VCaP (cell line): ENCODE measurements at regions not wholly inside any gene's neighbourhood (a gene's known extent, or its start where the extent isn't known, plus 50 kb on each side); places are given as distances from the start of the nearest gene placed in this dataset.

Source experiments
- H3K27ac ChIP-seq: fragments of 450-650 bp; 2 replicates; pipeline ENCODE4 v1.5.1; 2017
- TF ChIP-seq, protein P1 (sequence below): fragments of 450-650 bp; conservative IDR thresholded peaks from 2 replicates; pipeline ENCODE4 v1.5.1; 2017; ENCODE audit warnings: mild to moderate bottlenecking, moderate library complexity

DNA sequence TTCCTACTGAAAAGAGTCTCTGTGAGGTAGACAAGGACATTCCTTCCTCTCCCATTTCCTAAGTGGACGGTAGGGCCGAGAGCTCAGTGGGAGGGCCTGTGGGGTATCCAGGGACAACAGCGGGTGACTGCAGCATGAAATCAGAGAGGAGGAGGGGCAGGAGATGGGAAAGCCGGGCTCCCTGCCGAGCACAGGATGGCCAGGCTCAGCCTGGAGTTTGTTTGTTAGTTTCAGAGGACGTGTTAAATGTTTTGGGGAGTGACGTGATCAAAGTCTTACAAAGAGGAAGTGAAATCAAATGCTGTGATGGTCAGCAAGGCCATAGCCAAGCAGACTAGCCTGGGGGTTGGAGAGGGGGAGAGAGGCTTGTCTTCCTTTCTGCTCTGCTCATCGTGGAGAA lies 152.7 kb downstream of the ADAMTS15 start:
- H3K27ac ChIP-seq, result no peak overlapping the region
- TF ChIP-seq, protein P1, sequence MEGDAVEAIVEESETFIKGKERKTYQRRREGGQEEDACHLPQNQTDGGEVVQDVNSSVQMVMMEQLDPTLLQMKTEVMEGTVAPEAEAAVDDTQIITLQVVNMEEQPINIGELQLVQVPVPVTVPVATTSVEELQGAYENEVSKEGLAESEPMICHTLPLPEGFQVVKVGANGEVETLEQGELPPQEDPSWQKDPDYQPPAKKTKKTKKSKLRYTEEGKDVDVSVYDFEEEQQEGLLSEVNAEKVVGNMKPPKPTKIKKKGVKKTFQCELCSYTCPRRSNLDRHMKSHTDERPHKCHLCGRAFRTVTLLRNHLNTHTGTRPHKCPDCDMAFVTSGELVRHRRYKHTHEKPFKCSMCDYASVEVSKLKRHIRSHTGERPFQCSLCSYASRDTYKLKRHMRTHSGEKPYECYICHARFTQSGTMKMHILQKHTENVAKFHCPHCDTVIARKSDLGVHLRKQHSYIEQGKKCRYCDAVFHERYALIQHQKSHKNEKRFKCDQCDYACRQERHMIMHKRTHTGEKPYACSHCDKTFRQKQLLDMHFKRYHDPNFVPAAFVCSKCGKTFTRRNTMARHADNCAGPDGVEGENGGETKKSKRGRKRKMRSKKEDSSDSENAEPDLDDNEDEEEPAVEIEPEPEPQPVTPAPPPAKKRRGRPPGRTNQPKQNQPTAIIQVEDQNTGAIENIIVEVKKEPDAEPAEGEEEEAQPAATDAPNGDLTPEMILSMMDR, result no peak

DNA sequence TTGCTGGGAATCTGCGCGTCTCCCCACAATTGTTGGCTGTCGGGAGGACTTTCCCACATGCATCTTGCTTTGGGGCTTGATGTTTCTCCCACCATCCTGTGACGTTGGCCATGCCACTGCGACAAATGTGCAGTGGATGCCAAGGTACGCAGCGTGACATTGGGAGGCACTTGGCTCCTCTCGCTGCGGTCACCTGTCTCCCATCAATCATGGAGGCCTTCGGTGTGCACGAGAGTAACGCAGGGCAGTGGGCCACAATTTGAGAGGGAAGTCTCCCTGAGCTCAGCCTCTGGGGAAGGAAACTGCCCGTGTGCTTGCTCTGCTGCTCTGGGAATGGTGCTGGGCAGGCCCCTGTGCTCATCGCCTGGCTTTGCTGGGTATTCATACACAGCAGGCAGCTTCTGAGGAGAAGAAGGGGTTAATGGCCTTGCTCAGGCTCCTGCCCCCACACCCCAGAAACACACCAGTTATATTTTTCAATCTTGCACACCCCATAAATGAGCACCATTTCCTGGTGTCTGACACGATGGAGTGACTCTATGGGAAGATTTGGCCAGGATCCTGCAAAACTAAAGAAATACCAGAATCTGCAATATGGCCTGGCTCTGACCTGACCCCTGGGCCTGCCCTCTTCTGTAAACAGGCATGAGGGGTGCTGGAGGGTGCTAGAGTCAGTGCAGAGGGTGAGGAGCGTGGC lies 153.5 kb downstream of the ADAMTS15 start:
- TF ChIP-seq, protein P1, result no peak
- H3K27ac ChIP-seq, result no peak overlapping the region

DNA sequence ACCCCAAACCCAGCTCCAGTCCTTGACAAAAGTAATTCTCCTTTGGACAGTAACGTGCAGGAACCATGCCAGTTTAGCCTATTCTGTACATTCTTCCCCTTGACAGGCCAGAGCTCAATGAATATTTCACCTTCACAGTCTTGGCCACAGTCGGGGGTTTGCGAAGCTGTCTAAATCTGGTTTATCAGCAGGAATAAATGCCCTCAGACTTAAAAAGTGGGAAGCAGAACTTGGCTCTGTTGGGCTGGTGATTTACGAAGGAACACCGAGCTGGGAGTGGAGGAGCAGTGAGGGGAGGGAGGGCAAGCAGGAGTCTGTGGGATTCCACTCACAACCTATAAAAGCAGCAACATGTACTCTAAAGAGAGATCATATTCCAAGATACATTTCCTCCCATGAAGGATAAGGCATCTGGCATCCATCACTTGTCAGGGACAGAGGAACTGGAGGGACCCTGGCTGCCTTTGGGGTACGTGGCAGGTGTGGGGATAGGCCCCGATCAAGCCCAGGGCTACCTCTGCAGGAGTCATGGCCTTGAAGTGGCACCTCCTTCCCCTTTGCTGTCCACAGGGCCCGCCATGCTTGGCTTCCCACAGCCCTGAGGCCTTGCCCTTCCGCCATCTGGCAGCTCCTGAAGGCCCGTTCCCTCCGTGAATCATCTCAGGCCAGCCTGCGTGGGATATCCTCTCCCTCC lies 154.3 kb downstream of the ADAMTS15 start:
- TF ChIP-seq, protein P1, result no peak

DNA sequence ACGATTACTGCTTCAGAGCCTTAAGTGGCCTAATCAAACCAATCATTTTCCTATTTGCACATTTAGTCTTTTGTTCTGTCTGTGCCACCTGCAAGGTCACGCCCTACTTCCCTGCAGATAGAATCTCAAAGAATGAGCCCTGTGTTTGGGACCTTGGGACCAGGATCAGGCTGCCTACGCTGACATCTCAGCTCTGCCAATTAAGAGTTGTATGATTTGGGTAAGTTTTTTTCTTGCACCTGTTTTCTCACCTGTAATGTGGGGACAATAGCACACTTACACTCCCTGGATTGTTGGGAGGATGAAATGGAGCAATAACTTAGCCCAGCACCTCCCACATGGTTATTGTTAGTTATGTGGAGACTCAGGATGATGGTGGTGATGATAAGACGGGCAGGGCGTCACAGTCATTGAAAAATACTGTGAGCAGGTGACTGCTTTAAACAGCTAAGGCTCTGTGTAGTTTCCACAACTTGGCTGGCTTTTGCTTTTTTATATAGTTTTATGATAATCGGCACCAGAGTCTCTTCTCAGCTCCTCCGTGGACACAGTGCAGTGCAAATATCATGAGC lies 155.0 kb downstream of the ADAMTS15 start:
- no peak overlapping the region for H3K27ac ChIP-seq
- TF ChIP-seq, protein P1, result no peak

More for the DNA sequence above, 154.3 kb downstream of the ADAMTS15 start:
- no peak overlapping the region for H3K27ac ChIP-seq

DNA sequence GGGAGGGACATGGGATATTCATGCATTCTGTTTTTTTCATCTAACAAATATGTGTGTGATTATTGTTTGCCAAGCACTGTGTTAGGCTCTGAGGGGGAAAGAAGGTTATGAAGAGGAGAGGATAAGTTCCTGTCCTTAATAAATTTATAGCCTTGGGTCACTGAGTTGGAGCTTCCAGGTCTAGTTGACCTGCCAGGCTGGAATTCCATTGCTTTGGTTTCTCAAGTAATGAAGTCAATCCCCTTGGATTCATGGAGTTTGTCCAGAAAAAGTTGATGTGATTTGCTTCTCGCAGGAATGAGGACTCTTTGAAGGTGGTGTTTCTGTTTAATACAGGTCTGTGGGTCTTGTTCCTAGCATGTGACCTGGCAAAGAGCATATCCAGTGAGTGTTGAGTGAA lies 156.2 kb downstream of the ADAMTS15 start:
- no peak overlapping the region for H3K27ac ChIP-seq
- TF ChIP-seq, protein P1, result no peak

DNA sequence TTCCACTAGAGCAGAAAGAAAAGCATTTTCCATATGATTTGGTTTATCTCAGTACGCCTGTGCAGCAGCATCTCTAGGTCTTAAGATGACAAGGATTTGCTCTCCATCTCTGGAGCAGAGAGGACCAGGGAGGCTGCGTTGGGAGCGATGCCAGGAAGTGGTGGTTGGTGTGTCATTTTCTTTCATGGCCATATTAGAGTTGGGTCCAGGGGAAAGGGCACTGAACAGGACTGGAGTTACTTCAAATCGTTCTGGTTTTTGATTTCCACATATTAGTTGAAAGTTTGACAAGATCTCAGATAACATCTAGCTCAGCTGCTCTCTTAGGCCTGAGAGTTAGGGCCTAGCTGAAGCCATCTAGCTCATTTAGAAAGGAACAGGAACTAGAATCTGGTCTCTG lies 157.7 kb downstream of the ADAMTS15 start:
- no peak overlapping the region for H3K27ac ChIP-seq
- TF ChIP-seq, protein P1, result no peak

DNA sequence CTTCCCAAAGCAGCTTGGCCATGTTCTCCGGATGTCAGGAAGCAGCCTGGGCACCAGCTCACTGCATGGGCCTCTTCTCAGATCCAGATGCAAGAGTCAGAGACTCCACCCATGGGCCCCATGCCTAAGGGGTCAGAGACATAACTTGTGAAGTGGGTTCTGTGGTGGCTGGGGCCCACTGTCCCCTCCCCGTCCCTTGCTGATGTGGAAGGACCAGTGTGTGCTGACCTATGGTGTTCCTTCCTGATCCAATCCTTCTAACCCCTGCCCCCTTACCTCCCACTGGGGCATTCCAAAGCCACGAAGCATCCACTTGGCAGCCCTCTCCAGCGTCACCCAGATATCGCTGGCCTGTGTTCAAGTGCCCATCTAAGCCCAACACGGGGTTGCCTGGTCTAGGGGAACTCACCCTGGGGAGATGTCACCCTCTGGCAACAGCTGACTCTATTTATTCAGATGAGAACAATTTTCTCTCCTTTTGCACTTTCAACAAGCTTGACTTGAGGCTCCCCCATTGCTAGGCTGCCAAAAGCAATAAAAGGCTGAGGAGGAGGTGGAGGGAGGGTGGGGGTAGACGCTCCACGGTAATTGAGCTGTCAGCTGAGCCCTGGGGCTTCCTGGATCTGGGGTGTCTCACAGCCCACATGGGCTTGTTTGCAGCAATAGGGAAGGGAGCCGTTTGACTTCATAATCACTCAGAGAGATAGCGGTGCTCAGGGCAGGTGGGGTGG lies 158.5 kb downstream of the ADAMTS15 start:
- no peak overlapping the region for H3K27ac ChIP-seq
- TF ChIP-seq, protein P1, result no peak
